Endothelial cell of umbilical vein (primary cell): ENCODE measurements at regions not wholly inside any gene's neighbourhood (a gene's known extent, or its start where the extent isn't known, plus 50 kb on each side); places are given as distances from the start of the nearest gene placed in this dataset.

ENCODE experiments used
- BruUV-seq: library from RNA; stranded (reverse); fragments of 400-500 nt; replicated peaks from 2 replicates; lab custom pipeline; 2021; lab: Mats Ljungman, UMichigan
- CTCF ChIA-PET: fragments of 300-600, 350-600 bp; sonication (Branson Sonifier 250); formaldehyde crosslinking; loops from one replicate; lab custom pipeline; 2021; ENCODE audit warnings: antibody characterized with exemption, inconsistent platforms; lab: Charles Lee
- POLR2A ChIA-PET: fragments of 300-600, 350-600 bp; sonication (Branson Sonifier 250); formaldehyde crosslinking; loops from one replicate; lab custom pipeline; 2021; ENCODE audit warnings: antibody characterized with exemption, inconsistent platforms; lab: Charles Lee
- DNase-seq: peaks from one replicate; pipeline ENCODE4 v3.0.0-alpha.2; 2011; ENCODE audit warnings: low read depth, low spot score
- FAIRE-seq: peaks from 2 replicates; lab custom pipeline; 2011; peaks lifted over from hg19 to GRCh38; lab: Jason Lieb, UNC
- H2AFZ ChIP-seq: 2 replicates; pipeline ENCODE4 v1.6.0; 2012; ENCODE audit warnings: low read depth, low read length, control low read depth, inconsistent platforms
- H3K27ac ChIP-seq: 2 replicates; pipeline ENCODE4 v1.5.1; 2011; ENCODE audit warnings: low read depth, mild to moderate bottlenecking, control low read depth, low read length, moderate library complexity; ENCODE audit not compliant: insufficient read depth
- H3K27me3 ChIP-seq, 2 experiments: 2 replicates each; pipeline versions ENCODE4 v1.6.0 to v1.6.1; 2011; ENCODE audit warnings: low read length in 2 of 2, mixed read lengths in 1 of 2; ENCODE audit not compliant: control insufficient read depth in 2 of 2, insufficient read depth in 2 of 2
- H3K36me3 ChIP-seq, 2 experiments: 2 replicates in 1 of 2; 3 replicates in 1 of 2; pipeline ENCODE4 v1.5.1; 2011; ENCODE audit warnings: low read length in 2 of 2, mild to moderate bottlenecking in 1 of 2, moderate library complexity in 1 of 2; ENCODE audit not compliant: control insufficient read depth in 2 of 2, insufficient read depth in 2 of 2; ENCODE audit errors: extremely low read depth in 1 of 2
- H3K4me1 ChIP-seq: 3 replicates; pipeline ENCODE4 v1.5.1; 2011; ENCODE audit warnings: mild to moderate bottlenecking, low read length; ENCODE audit not compliant: control insufficient read depth, insufficient read depth; ENCODE audit errors: extremely low read depth
- H3K4me2 ChIP-seq: 2 replicates; pipeline ENCODE4 v1.6.1; 2011; ENCODE audit warnings: low read length, control low read depth, mixed read lengths; ENCODE audit not compliant: insufficient read depth
- H3K4me3 ChIP-seq, 3 experiments: fragments of 200-600 bp in 1 of 3; sonication (generic), shearing (Covaris generic) in 1 of 3; replicated peaks in 1 of 3; 2 replicates each; pipeline ENCODE4 v1.5.1; 2011 to 2016; ENCODE audit warnings: control low read depth in 3 of 3, low read length in 3 of 3, mild to moderate bottlenecking in 2 of 3, inconsistent platforms in 1 of 3, low read depth in 1 of 3, moderate library complexity in 1 of 3; ENCODE audit not compliant: insufficient read depth in 1 of 3
- H3K79me2 ChIP-seq: 2 replicates; pipeline ENCODE4 v1.6.0; 2012; ENCODE audit warnings: low read length, inconsistent platforms; ENCODE audit not compliant: control insufficient read depth, insufficient read depth
- H3K9ac ChIP-seq: replicated peaks from 2 replicates; pipeline ENCODE3; 2011; ENCODE audit warnings: low read length, control low read depth; ENCODE audit not compliant: insufficient read depth; ENCODE audit errors: extremely low read depth
- H3K9me1 ChIP-seq: replicated peaks from 3 replicates; pipeline ENCODE4 v1.6.0; 2011; ENCODE audit warnings: mild to moderate bottlenecking, low read length; ENCODE audit not compliant: control insufficient read depth, insufficient read depth; ENCODE audit errors: extremely low read depth
- H3K9me3 ChIP-seq: replicated peaks from 2 replicates; pipeline ENCODE4 v1.5.1; 2012; ENCODE audit warnings: low read length, inconsistent platforms; ENCODE audit not compliant: control insufficient read depth, insufficient read depth
- H4K20me1 ChIP-seq: replicated peaks from 2 replicates; pipeline ENCODE3; 2011; ENCODE audit warnings: mild to moderate bottlenecking, low read length; ENCODE audit not compliant: control insufficient read depth, insufficient read depth; ENCODE audit errors: extremely low read depth
- CTCF ChIP-seq, 2 donors: IDR thresholded peaks; 1 replicate in 1 of 2; 2 replicates in 1 of 2; pipeline ENCODE4 v1.5.1; 2011; ENCODE audit warnings: low read length in 2 of 2, mild to moderate bottlenecking in 2 of 2, moderate library complexity in 2 of 2, control low read depth in 1 of 2, inconsistent platforms in 1 of 2, low read depth in 1 of 2; ENCODE audit not compliant: insufficient read depth in 1 of 2; ENCODE audit errors: extremely low read depth in 1 of 2
- EZH2 ChIP-seq: IDR thresholded peaks from 2 replicates; pipeline ENCODE4 v1.6.1; 2012; ENCODE audit warnings: borderline replicate concordance, low read depth, mild to moderate bottlenecking, moderate library complexity, low read length, inconsistent platforms; ENCODE audit not compliant: severe bottlenecking
- FOS ChIP-seq: IDR thresholded peaks from 2 replicates; pipeline ENCODE4 v1.6.1; 2011; ENCODE audit warnings: mild to moderate bottlenecking, low read length, moderate library complexity, borderline replicate concordance; ENCODE audit not compliant: insufficient read depth
- GATA2 ChIP-seq: IDR thresholded peaks from 2 replicates; pipeline ENCODE4 v1.7.0; 2011; ENCODE audit warnings: low read depth, mild to moderate bottlenecking, moderate library complexity, mixed read lengths, low read length; ENCODE audit not compliant: insufficient read length, insufficient read depth
- JUN ChIP-seq: IDR thresholded peaks from 2 replicates; pipeline ENCODE4 v1.6.1; 2011; ENCODE audit warnings: borderline replicate concordance, low read depth; ENCODE audit not compliant: insufficient read length, insufficient read depth
- MAX ChIP-seq: IDR thresholded peaks from 2 replicates; pipeline ENCODE4 v1.6.1; 2011; ENCODE audit not compliant: insufficient read depth, insufficient read length
- MYC ChIP-seq: IDR thresholded peaks from one replicate; pipeline ENCODE4 v1.6.1; 2011; ENCODE audit warnings: mild to moderate bottlenecking, low read depth, low read length
- POLR2A ChIP-seq: IDR thresholded peaks from 2 replicates; pipeline ENCODE4 v1.6.1; 2012; ENCODE audit warnings: low read depth, mild to moderate bottlenecking, control low read depth, low read length
- POLR2AphosphoS5 ChIP-seq: IDR thresholded peaks from 2 replicates; pipeline ENCODE4 v1.6.1; 2012; ENCODE audit warnings: low read depth, mild to moderate bottlenecking, control low read depth, low read length, moderate library complexity; ENCODE audit not compliant: insufficient read depth
- dilution Hi-C: fragments of 300-500 bp; cut with MboI; formaldehyde crosslinking; loops from one replicate; pipeline ENCODE4 v1.15.0; 2019; ENCODE audit warnings: low sequenced_read_pairs; ENCODE audit not compliant: extremely low pct_ligation_motif_present
- intact Hi-C: fragments of 100-400 bp; cut with micrococcal nuclease; formaldehyde crosslinking; loops from one replicate; pipeline ENCODE4 v1.10.0; 2022

- no peaks in the 10 kb centered on the region for H3K27me3 ChIP-seq
- no peak overlapping the region for H3K4me3 ChIP-seq
- dilution Hi-C loops = no loop called here
- no peak overlapping the region for H3K27ac ChIP-seq
- FAIRE-seq = no peak
- no TSS peak for BruUV-seq
- no peaks in the 10 kb centered on the region for H3K79me2 ChIP-seq
- no peaks in the 10 kb centered on the region for H3K4me1 ChIP-seq
- no peak overlapping the region for H2AFZ ChIP-seq
- peaks cover 2% of the 10 kb centered on the region for H3K9me3 ChIP-seq
- TF ChIP-seq MYC (no peak), POLR2A (no peak), EZH2 (no peak), FOS (no peak), POLR2AphosphoS5 (no peak)
- DNase-seq = no peak
- POLR2A ChIA-PET = no interaction called here
- no peaks in the 10 kb centered on the region for H4K20me1 ChIP-seq
- intact Hi-C loops = no loop called here
- H3K4me2 ChIP-seq = no peak overlapping the region
- no peak overlapping the region for H3K9ac ChIP-seq
- CTCF ChIA-PET = no interaction called here
- no peaks in the 10 kb centered on the region for H3K9me1 ChIP-seq
- no peaks in the 10 kb centered on the region for H3K36me3 ChIP-seq
Observed at GRCh38 chr7:153027904-153028303, 268.4 kb downstream of the ACTR3B start.

GRCh38 chr7:153030976-153031375 lies 271.4 kb downstream of the ACTR3B start:
- Histone ChIP-seq H3K36me3 (no peaks in the 10 kb centered on the region), H3K27me3 (no peaks in the 10 kb centered on the region), H3K4me1 (no peaks in the 10 kb centered on the region), H3K4me3 (no peak overlapping the region), H3K9me3 (peaks cover 2% of the 10 kb centered on the region), H2AFZ (no peak overlapping the region), H3K9me1 (no peaks in the 10 kb centered on the region), H4K20me1 (no peaks in the 10 kb centered on the region), H3K79me2 (no peaks in the 10 kb centered on the region), H3K4me2 (no peak overlapping the region), H3K27ac (no peak overlapping the region), H3K9ac (no peak overlapping the region)
- DNase-seq (no peak), FAIRE-seq (no peak)
- BruUV-seq = no TSS peak
- ChIA-PET CTCF (no interaction called here), POLR2A (no interaction called here)
- TF ChIP-seq EZH2 (no peak), POLR2AphosphoS5 (no peak), CTCF (IDR thresholded peaks at IDR 0.05; ENCODE audit: extremely low read depth in 1 of 2, insufficient read depth in 1 of 2, low read depth in 1 of 2, low read length in 2 of 2) (no peak), MAX (no peak), MYC (no peak), POLR2A (no peak), GATA2 (no peak), JUN (no peak), FOS (no peak)
- intact Hi-C loops = no loop called here
- dilution Hi-C loops = no loop called here
